GM19239 (cell line): ENCODE measurements at regions not wholly inside any gene's neighbourhood (a gene's known extent, or its start where the extent isn't known, plus 50 kb on each side); places are given as distances from the start of the nearest gene placed in this dataset.

Experiments
- DNase-seq: peaks from one replicate; pipeline ENCODE4 v3.0.0; 2011; ENCODE audit warnings: low spot score; ENCODE audit not compliant: insufficient read length
- FAIRE-seq: peaks from 2 replicates; lab custom pipeline; 2011; peaks lifted over from hg19 to GRCh38; lab: Jason Lieb, UNC

DNA sequence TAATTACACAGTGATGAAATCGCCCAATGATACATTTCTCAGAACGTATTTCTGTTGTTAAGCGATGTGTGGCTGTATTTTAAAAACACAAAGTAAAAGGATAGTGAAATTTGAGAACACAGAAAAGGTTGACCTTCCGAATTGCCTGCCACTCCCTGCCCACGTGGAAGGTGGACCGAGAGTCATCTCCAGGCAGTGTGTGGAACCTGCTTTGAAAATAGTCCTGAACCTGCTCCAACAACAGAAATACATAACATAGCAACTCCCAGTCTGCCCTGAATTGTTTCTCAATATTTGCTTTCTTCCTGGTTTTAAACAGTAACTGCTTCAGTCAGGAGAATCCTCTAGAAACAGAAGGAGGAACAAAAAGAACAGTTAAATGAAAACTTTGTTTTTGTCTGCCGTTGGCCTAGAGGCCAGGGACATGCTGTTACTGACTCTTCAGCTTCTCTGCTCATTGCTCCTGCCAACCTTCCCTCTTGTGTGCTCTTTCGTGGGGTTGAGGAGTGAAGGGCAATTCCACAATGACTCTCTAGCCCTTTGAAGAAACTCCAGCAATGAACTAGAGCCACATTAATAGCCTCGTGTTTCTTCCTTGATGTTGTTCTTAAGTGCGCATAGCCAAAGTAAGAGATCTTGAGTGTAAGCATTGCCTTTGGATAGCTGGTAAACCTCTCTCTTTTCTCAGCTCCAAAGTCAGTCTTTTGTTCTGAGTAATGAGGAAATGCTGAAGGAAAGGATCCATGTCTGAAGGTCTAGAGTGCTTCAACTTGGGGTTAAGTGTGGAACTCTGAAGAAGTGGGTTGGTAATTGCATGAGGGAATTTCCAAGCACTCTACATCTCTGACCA lies 452.5 kb upstream of the CCL2 start:
- DNase-seq (no peak), FAIRE-seq (no peak)

DNA sequence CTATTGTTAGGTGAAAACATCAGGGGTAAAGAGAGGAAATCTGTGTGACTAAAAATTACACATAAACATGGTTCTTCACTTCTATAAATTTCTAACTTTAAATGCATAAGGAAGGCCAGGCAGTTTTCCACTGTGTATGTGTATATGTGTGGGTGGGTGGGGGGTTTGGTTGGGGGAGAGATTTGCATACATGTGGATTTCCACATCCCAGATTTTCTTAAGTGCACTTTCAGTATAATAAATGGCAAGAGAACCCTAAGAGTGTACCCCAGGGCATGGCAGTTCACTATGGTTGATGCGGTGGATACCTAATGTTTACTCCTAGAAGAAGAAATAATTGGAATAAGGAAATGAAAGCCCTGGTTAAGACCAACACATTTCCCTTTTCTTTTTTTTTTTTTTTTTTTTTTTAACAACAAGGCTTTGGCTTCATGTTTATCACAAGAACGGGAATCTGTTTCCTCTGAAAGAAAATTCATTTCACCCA lies 451.8 kb upstream of the CCL2 start:
- DNase-seq (no peak), FAIRE-seq (no peak)

DNA sequence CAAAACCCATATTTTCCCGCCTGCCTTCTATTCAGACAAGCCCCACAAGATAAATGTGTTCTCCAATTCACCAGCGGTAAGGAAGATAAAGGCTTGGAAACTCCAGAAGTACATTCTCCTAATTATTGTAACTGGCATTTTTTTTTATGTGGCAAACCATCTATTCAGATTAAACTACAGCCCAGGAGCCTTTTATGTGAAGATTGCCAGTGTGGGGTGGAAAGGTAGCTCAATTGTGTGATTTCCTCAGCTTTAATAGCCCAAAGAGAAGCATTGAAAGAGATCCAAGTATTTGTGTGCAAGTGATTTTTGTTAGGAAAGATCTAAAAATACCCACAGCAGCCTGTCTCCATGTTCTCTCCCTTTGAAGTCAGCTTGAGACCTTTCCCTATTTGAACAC lies 451.4 kb upstream of the CCL2 start:
- no peak for FAIRE-seq
- DNase-seq, result no peak

DNA sequence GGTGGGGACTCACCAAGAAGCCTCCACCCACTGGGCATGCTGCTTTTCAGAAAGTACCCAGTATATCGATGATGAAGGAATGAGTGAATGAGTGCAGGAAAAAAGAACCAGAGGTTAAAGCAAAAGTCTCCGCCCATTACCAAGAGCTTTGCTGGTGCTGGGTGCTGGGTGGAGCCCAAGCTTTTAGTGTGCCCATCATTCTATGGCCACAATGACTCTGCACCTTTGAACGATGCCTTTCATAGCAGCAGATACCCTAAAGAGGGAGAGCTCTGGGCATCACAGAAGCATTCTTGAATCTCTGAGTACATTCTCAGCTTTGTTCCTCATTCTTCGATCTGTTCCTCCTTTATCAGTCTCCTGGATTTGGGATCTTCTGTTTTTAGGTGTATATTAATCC lies 450.7 kb upstream of the CCL2 start:
- DNase-seq (no peak), FAIRE-seq (no peak)

DNA sequence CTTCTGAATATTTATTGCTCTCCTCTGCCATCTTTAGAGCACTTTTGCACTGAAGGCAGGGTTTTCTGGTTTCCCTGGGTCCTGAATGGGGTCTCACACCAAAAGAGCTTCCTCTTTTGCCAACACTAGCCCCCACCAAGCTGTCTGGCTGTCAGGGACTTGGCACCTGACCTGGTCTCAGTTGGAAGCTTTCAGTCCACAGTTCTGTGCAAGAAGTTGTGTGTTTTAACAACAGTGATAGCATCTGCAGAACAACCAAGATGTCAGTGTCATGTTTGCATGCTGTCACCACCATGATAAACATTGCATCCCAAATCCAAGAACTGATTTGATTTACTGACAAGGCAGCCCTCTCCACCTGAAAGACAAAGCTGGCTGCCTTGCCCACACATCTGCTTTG lies 448.5 kb upstream of the CCL2 start:
- no peak for FAIRE-seq

DNA sequence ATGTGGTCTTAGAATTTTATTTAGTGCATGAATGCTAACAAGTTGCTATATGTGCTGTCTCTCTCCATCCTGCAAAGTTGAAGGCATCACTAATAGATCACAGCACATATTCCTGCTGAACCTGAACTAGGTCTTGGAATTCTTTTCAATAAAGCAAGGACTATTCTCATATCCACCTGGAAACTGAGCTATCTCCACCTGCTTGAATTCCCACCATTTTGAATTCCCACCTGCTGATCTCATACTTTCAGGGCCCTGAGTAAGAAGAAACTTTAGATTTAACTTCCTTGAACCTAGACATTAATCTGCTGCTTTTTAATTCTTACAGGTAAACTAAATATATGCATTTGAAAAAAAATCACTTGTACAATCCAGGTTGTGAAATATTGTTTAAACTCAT lies 445.3 kb upstream of the CCL2 start:
- DNase-seq (no peak), FAIRE-seq (no peak)

More for the DNA sequence above, 448.5 kb upstream of the CCL2 start:
- no peak for DNase-seq

DNA sequence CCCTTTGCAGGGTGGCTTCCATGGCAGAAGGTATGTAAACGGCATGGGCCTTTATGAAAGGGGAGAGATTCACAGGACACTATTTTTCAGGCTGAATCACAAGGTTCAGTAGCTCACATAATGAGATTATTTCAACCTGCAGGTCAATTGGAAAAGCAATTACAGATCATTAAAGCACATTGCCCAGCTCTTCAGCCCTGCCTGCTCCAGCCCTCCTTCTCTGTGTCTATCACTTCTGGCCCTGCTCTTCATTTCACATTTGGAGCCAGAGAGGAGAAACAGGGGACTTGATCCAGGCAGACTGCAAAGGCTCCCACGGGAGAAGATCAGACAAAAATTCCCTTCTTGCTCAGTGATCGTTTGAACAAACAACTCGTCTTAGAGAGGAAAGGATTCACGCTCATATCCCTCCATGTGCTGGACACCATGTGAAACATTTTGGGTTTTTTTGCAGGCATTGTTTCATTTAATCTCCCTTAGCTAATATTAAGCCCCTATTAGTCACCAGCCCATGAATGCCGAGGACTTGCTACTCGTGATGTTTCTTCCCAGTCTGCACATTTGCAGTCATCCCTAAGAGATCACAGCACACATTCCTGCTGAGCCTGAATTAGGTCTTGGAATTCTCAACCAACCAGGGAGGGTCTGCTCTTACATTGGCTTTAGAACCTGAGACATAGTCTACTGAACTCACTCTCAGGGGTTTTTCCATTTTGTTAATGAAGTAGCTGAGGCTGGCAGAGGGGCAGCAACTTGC lies 443.9 kb upstream of the CCL2 start:
- DNase-seq, result no peak
- no peak for FAIRE-seq

DNA sequence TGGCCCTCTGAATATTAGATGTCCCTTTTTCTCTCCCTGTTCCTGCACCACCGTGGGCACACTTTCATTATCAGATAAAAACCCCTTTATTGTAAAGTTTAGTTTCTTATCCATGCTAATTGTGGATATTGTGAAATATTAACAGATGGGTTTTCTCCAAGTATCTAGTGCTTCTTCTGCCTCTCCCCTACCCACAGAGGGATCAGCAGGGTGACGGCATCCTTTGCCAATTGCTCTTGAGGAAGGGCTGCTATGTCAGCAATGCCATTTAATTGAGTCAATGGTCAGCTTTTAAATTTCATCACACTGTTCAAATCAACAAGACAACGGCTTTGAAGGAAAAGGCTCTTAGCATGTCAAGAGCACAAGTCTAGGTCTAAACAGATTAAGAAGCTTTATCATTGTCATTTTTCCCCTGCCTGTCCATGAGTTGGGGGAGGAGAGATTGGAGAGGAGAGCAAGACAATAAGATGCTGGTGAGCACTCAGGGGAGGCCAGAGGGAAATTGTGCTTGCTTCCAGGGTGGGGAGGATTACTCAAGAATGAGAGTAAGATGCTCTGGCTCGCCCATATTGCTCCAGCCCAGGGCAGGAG lies 443.0 kb upstream of the CCL2 start:
- FAIRE-seq (no peak), DNase-seq (no peak)

DNA sequence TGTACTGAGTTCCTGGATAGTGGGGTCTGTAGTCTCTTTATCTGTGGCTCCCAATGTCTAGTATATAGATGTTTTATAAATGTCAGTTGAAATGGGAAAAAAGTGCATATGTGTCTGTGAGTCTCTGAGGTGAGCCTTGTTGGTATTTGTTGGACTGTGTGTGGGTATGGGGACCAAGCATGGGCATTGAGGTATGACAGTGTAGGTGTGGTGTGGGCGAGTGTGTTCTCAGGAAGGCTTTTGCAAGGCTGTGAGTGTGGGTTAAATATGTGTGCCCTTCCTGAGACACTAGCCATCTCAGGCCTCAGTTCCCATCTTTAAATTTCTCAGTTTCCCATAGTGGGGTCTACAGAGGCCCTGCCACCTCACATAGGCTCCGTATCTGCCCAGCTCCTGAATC lies 440.2 kb upstream of the CCL2 start:
- no peak for DNase-seq
- no peak for FAIRE-seq

DNA sequence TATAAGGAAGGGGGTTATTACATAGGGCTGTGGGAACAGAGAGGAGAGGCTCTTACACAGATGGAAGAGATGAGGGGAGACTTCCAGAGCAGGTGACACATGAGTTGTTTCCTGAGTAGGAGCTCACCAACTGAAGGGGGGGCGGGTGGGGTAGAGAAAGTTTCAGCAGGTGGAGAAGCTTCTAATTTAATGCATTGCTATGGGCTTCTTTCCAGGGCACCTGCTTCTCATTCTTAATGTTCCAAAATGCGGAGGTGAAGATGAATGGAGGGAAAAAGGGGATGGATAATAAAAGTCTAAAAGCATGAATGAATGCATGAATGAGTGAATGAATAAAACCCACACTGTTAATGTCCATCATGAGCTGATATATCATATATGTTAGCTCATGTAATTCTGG lies 439.0 kb upstream of the CCL2 start:
- FAIRE-seq, result no peak
- no peak for DNase-seq

DNA sequence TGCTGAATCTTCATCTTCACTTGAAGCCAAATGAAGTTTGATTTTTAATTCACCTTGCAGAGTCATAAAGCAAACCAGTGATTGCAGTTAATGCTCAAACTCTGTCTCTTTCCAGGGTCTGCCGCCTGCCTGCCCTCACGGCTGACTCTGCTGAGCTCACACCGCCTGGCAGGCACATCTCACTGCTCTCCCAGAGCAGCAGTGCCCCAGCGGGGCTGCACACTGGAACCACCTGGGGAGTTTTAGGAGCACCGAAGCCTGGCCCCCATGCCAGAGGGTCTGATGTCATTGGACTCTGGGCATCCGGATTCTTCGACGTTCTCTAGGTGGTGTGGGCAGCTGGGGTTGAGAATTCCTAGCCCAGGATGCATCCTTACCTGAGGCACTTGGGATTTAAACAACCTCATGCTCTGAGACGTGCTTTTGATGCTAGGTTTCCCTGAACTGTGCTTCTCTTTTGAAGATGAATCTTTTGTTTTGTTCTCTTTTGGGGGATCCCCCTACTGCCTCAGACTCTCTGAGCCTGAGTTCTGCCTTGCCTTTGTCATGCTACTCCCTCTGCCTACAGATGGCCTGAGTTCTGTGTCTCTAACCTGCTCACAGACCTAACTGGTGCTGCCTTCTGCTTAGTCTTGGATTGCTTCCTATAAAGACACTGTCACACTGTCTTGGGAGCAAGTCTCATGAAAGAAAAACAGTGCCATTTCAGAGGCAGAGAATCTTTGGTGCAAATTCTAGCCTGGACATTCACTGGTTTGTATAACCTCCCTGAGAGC lies 438.1 kb upstream of the CCL2 start:
- FAIRE-seq, result no peak
- DNase-seq, result no peak

DNA sequence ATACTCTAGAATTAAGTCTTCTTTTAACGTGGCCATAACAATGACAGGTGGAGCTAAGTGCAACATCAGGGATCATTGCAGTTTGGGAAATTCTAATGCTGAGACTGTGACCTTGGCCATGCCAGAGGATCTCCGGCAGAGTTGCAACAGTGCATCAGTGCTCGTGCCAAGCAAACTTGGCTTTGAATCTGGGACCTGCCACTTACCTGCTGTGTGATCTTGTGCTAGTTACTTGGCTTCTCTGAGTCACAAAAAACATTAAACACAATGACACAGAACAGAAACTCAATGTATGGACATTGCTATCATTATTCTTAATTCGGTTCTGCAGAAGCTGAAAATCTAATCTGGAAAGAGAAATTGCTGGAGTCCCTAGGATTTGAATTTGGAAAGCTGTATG lies 435.5 kb upstream of the CCL2 start:
- no peak for DNase-seq
- no peak for FAIRE-seq

DNA sequence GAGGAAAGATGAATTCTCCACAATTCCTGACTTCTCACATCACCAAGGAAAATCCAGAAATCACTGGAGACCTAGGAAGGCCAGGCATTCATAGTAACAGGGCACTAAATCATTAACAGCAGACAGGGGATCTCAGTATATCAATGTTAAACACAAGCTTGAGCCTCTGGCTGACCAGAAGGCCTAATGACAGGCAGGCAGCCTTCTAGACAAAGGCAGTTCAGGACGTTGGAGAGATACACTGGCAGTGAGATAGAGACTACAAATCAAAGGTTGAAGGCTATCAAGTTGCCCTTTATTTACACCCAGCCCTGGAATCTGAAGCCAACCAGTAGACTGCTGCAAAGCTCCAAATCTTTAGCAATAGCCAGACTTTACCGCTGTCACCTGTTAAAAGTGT lies 422.8 kb upstream of the CCL2 start:
- FAIRE-seq (no peak), DNase-seq (no peak)

DNA sequence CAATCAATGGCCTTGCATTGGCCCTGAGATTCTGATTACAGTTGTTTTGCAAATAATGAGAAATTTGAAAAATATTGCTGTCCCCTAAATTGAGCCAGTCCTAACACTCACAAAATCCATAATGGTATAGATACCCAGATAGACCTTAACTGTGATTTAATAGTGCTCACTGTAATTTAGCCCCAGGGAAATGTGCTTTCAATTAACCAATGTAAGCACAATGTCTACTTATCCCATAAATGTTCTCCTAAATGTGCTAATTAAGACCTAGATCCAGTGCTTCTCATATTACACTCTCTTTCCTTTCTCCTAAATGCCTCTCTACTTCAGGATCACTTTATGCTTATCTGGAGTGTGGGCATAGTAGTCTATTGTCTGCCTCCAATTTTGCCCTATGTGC lies 417.8 kb upstream of the CCL2 start:
- no peak for FAIRE-seq
- DNase-seq, result no peak

DNA sequence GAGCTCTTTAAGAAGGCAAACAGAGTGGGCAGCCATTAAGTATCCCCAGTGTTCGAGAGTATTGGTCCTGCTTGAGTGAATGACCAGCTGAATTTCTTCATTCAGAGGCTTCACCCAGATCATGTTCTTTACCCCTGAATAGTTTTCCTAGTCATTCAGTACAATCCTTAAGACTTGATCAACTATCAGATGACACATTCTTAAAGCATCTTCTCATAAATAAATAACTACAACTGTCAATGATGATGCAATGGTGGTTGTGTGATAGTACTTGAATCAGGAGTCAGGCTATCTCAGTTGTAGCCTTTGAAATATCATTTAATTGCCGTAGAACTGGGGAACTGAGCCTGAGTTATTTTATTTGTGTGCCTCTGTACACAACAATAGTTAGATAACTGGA lies 416.8 kb upstream of the CCL2 start:
- DNase-seq, result no peak
- no peak for FAIRE-seq

DNA sequence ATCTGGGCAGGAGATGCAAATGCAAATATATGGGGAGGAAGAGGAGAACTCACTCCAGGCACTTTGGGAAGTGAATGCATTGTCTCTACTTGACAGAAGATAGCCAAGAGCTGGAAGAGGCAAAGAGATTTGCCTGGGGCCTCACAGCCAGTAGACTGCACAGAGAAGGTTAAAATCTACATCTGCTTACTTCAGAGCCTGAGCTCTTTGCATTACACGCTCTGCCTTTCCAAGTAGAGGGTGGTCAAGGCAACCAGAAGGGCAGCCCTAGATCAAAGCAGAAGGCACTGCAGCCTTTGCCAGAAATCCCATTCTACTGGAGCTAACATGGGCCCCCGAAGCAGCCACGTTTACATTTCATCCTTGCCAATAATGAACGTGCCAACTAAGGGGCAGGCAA lies 407.2 kb upstream of the CCL2 start:
- no peak for FAIRE-seq
- DNase-seq, result no peak

DNA sequence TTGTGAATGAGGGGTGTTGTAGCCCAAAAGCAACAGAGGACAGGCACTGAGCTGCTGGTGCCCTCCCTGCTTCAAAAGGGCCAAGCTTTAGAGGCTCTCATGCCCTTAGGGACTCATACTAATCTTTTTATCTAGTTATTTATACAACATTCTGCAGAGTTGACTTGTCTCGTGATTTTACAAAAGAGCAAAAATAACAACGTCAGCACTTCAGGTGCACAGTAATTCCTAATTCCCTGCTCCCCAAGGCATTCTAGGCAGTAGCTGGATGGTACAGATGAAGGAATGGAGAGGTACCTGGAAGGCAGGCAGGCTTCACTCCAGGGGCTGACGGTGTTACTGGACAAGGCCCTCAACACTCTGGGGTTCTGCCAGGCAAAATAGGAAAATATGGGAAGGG lies 406.7 kb upstream of the CCL2 start:
- FAIRE-seq (no peak), DNase-seq (no peak)

DNA sequence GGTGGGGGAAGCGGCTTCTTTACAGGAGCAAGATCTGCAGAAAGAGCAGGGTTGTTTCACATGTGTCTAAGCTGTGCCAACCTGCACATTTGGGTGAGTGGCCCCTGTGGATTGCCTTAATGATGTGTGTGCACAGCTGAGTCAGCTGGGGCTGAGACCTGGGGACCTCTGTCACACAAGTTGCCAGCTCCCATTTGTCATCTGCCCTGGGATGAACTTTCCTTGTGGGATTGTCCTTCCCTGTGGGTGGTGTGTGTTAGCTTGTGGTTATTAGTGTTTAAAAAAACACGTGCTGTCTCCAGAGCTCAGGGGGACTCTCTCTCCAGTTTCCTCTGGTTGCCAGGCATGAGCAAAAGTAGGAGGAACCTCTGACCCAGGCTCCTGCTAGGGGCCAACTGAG lies 400.5 kb upstream of the CCL2 start:
- no peak for DNase-seq
- no peak for FAIRE-seq

DNA sequence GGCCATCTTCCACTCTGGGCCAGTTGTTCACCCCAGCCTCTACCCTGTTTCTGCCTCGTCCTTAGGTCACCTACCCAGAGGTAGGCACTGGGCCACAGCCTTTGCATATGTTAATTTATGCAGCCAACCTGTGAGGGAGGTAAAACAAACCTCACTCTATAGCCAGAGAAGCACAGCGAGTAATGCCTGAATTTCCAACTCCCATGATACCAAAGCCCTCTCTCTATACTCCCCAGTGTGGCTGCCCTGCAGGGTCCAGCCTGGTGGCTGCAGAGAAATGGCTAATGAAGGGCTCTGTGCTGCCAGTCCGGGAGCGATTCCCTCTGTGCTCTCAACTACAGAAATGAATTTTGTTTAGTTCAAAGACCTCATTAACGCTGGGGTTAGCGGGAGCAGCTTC lies 397.0 kb upstream of the CCL2 start:
- no peak for FAIRE-seq
- no peak for DNase-seq

DNA sequence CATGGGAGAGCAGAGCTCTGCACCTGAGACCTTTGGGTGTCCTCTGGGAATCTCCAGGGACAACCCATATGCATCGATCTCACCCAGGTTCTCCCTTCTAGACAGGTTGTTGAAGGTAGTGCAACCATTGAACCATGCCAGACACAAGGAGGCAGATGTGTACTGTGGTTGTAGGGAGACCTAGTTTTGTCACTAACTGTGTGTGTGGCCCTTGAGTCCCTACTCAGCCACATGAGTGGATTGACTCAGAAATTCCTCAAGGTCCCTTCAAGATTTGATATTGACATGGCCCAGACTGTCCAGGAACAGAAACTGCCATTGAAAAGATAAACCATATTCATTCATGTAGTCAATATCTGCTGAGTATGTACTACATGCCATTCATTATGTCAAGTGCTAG lies 396.4 kb upstream of the CCL2 start:
- DNase-seq (no peak), FAIRE-seq (no peak)
